ENCODE measurements at regions not wholly inside any gene's neighbourhood (a gene's known extent, or its start where the extent isn't known, plus 50 kb on each side); places are given as distances from the start of the nearest gene placed in this dataset.

- no peaks in the 10 kb centered on the region for H3K9me2 ChIP-seq (replicated peaks; ENCODE audit: control insufficient read depth, low read length)
- no peaks in the 10 kb centered on the region for H3K4me1 ChIP-seq (ENCODE audit: control insufficient read depth, low read length)
- H3K9me3 ChIP-seq (ENCODE audit: control insufficient read depth, insufficient read depth, low read length) = no peaks in the 10 kb centered on the region
- no peaks in the 10 kb centered on the region for H4K20me1 ChIP-seq (ENCODE audit: control insufficient read depth, insufficient read depth, low read depth, low read length)
- no peak overlapping the region for H3K4me3 ChIP-seq (ENCODE audit: low read length)
- H3F3A ChIP-seq (ENCODE audit: control insufficient read depth, insufficient read depth) = no peaks in the 10 kb centered on the region
- H3K4me2 ChIP-seq (ENCODE audit: low read length) = no peak overlapping the region
- H3K36me3 ChIP-seq (ENCODE audit: control insufficient read depth, low read length) = no peaks in the 10 kb centered on the region
- H3K79me2 ChIP-seq (ENCODE audit: control insufficient read depth, low read length) = no peaks in the 10 kb centered on the region
- H3K27ac ChIP-seq (ENCODE audit: low read depth, low read length) = no peak overlapping the region
- TF ChIP-seq EZH2phosphoT487 (IDR thresholded peaks at IDR 0.05; ENCODE audit: borderline replicate concordance, low read length) (no peak), CTCF (IDR thresholded peaks at IDR 0.05; ENCODE audit: low read depth, low read length, poor library complexity, severe bottlenecking) (no peak)
- H3K27me3 ChIP-seq (ENCODE audit: control insufficient read depth, low read length) = peaks cover 8% of the 10 kb centered on the region; the same call in 1 of the 2 replicates
Measured at GRCh38 chr9:38130724-38131123, 61.7 kb upstream of the SHB start.

- Histone ChIP-seq H3K4me3 (ENCODE audit: low read length) (no peak overlapping the region), H3K4me2 (ENCODE audit: low read length) (no peak overlapping the region), H3K4me1 (ENCODE audit: control insufficient read depth, low read length) (no peaks in the 10 kb centered on the region), H3F3A (ENCODE audit: control insufficient read depth, insufficient read depth) (no peaks in the 10 kb centered on the region), H3K9me2 (replicated peaks; ENCODE audit: control insufficient read depth, low read length) (no peaks in the 10 kb centered on the region), H3K9me3 (ENCODE audit: control insufficient read depth, insufficient read depth, low read length) (no peaks in the 10 kb centered on the region), H4K20me1 (ENCODE audit: control insufficient read depth, insufficient read depth, low read depth, low read length) (no peaks in the 10 kb centered on the region), H3K79me2 (ENCODE audit: control insufficient read depth, low read length) (no peaks in the 10 kb centered on the region), H3K27ac (ENCODE audit: low read depth, low read length) (no peak overlapping the region), H3K36me3 (ENCODE audit: control insufficient read depth, low read length) (no peaks in the 10 kb centered on the region), H3K27me3 (ENCODE audit: control insufficient read depth, low read length) (peaks cover 8% of the 10 kb centered on the region; the same call in 1 of the 2 replicates)
- TF ChIP-seq EZH2phosphoT487 (IDR thresholded peaks at IDR 0.05; ENCODE audit: borderline replicate concordance, low read length) (no peak), CTCF (IDR thresholded peaks at IDR 0.05; ENCODE audit: low read depth, low read length, poor library complexity, severe bottlenecking) (no peak)
Measured at GRCh38 chr9:38129366-38129765, 60.3 kb upstream of the SHB start.

- no peaks in the 10 kb centered on the region for H3K9me3 ChIP-seq (ENCODE audit: control insufficient read depth, insufficient read depth, low read length)
- H3K27me3 ChIP-seq (ENCODE audit: control insufficient read depth, low read length) = peaks cover 8% of the 10 kb centered on the region; the same call in 1 of the 2 replicates
- no peak overlapping the region for H3K27ac ChIP-seq (ENCODE audit: low read depth, low read length)
- H3K36me3 ChIP-seq (ENCODE audit: control insufficient read depth, low read length) = no peaks in the 10 kb centered on the region
- H3K79me2 ChIP-seq (ENCODE audit: control insufficient read depth, low read length) = no peaks in the 10 kb centered on the region
- no peaks in the 10 kb centered on the region for H3K4me1 ChIP-seq (ENCODE audit: control insufficient read depth, low read length)
- H3F3A ChIP-seq (ENCODE audit: control insufficient read depth, insufficient read depth) = no peaks in the 10 kb centered on the region
- H4K20me1 ChIP-seq (ENCODE audit: control insufficient read depth, insufficient read depth, low read depth, low read length) = no peaks in the 10 kb centered on the region
- TF ChIP-seq EZH2phosphoT487 (IDR thresholded peaks at IDR 0.05; ENCODE audit: borderline replicate concordance, low read length) = no peak
- TF ChIP-seq CTCF (IDR thresholded peaks at IDR 0.05; ENCODE audit: low read depth, low read length, poor library complexity, severe bottlenecking) = no peak
- no peak overlapping the region for H3K4me3 ChIP-seq (ENCODE audit: low read length)
- H3K9me2 ChIP-seq (replicated peaks; ENCODE audit: control insufficient read depth, low read length) = no peaks in the 10 kb centered on the region
- H3K4me2 ChIP-seq (ENCODE audit: low read length) = no peak overlapping the region
Measured at GRCh38 chr9:38128752-38129270, 59.8 kb upstream of the SHB start.
